K562 (cell line): ENCODE measurements at regions not wholly inside any gene's neighbourhood (a gene's known extent, or its start where the extent isn't known, plus 50 kb on each side); places are given as distances from the start of the nearest gene placed in this dataset.

Experiments used
- CBX8 ChIP-seq: fragments of 200-600 bp; sonication (generic); IDR thresholded peaks from 2 replicates; pipeline ENCODE4 v1.6.1; 2012; ENCODE audit warnings: borderline replicate concordance, mixed run types, low read depth, mild to moderate bottlenecking, moderate library complexity, mixed read lengths, low read length, control low read depth, inconsistent platforms; ENCODE audit not compliant: poor library complexity, severe bottlenecking; ENCODE audit errors: extremely low read depth
- HMG20B ChIP-seq: fragments of 250-450 bp; sonication (Bioruptor Pico); IDR thresholded peaks from 2 replicates; pipeline ENCODE4 v1.5.0; 2021; ENCODE audit warnings: mild to moderate bottlenecking
- POLR2H ChIP-seq: IDR thresholded peaks from 2 replicates; pipeline ENCODE4 v1.6.1; 2016; ENCODE audit warnings: missing genetic modification characterization, low read depth, mild to moderate bottlenecking, control low read depth, missing compliant biosample characterization, moderate library complexity
- TF ChIP-seq, protein P1 (sequence below): sonication (generic); formaldehyde crosslinking; IDR thresholded peaks from 2 replicates; pipeline ENCODE4 v1.8.0; 2022; ENCODE audit warnings: mild to moderate bottlenecking, missing genetic modification reagents
- TF ChIP-seq, protein P2 (sequence below), 2 experiments: fragments of 450-650 bp; conservative IDR thresholded peaks; 2 replicates each; pipeline ENCODE4 v1.6.1; 2017; ENCODE audit warnings: mild to moderate bottlenecking in 2 of 2, moderate library complexity in 2 of 2

- TF ChIP-seq CBX8: no peak
- TF ChIP-seq, protein P1, sequence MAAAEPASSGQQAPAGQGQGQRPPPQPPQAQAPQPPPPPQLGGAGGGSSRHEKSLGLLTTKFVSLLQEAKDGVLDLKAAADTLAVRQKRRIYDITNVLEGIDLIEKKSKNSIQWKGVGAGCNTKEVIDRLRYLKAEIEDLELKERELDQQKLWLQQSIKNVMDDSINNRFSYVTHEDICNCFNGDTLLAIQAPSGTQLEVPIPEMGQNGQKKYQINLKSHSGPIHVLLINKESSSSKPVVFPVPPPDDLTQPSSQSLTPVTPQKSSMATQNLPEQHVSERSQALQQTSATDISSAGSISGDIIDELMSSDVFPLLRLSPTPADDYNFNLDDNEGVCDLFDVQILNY (CRISPR knock-in tag): no peak
- no peak for TF ChIP-seq HMG20B (CRISPR knock-in tag)
- no peak for TF ChIP-seq POLR2H (tag)
- TF ChIP-seq, protein P2, sequence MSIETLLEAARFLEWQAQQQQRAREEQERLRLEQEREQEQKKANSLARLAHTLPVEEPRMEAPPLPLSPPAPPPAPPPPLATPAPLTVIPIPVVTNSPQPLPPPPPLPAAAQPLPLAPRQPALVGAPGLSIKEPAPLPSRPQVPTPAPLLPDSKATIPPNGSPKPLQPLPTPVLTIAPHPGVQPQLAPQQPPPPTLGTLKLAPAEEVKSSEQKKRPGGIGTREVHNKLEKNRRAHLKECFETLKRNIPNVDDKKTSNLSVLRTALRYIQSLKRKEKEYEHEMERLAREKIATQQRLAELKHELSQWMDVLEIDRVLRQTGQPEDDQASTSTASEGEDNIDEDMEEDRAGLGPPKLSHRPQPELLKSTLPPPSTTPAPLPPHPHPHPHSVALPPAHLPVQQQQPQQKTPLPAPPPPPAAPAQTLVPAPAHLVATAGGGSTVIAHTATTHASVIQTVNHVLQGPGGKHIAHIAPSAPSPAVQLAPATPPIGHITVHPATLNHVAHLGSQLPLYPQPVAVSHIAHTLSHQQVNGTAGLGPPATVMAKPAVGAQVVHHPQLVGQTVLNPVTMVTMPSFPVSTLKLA (conservative IDR thresholded peaks at IDR 0.05): no peak
Observed at GRCh38 chr2:105515581-105516415, 116.9 kb upstream of the FHL2 start.
